ENCODE measurements at regions not wholly inside any gene's neighbourhood (a gene's known extent, or its start where the extent isn't known, plus 50 kb on each side); places are given as distances from the start of the nearest gene placed in this dataset.

DNA sequence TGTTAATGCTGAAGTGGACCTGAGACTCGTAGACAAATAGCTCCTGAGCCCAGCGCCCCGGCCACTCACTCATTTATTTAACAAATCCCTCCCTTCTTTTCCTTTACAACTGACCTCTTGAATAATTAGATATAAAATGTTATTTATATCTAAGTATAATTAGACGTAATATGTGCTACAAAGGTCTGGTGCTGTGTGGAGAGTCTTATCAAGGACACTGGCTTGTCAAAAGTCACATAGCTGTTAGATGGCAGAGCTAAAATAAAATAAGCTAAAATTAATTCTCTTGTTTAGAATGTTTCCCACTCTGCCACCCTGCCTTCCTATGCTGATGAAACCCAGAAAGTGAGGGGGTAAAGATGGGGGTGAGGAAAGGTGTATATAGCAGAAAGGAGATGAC is 73.0 kb upstream of the FAM216B start:
- Histone ChIP-seq H3K9me2 (no peaks in the 10 kb centered on the region), H3K4me1 (ENCODE audit: control insufficient read depth in 1 of 2, insufficient read depth in 2 of 2, low read depth in 1 of 2, low read length in 1 of 2) (no peaks in the 10 kb centered on the region), H3K9me3 (no peaks in the 10 kb centered on the region), H4K20me1 (ENCODE audit: insufficient read depth) (no peaks in the 10 kb centered on the region), H3K9ac (no peak overlapping the region), H3F3A (replicated peaks; ENCODE audit: insufficient read depth) (no peaks in the 10 kb centered on the region), H3K79me2 (ENCODE audit: insufficient read depth) (no peaks in the 10 kb centered on the region), H3K4me3 (ENCODE audit: low read depth in 2 of 2, low read length in 1 of 2) (no peak overlapping the region), H3K27me3 (ENCODE audit: insufficient read depth) (no peaks in the 10 kb centered on the region), H3K27ac (ENCODE audit: low read depth in 2 of 2, low read length in 1 of 2) (0 out of 4 replicates have a peak overlapping the region, but pooled peaks of 1 of the 2 experiments have one; percentile 14), H2AFZ (ENCODE audit: low read depth) (no peak overlapping the region), H3K4me2 (no peak overlapping the region), H3K36me3 (replicated peaks in 1 of 2; ENCODE audit: control insufficient read depth in 1 of 2, insufficient read depth in 2 of 2, low read length in 1 of 2) (no peaks in the 10 kb centered on the region)
- no peak for DNase-seq
- 82% methylated on average over 4 of the region's 4 CpGs for WGBS (ENCODE audit: low lambda C conversion rate)
- no peak for TF ChIP-seq MEF2A (IDR thresholded peaks at IDR 0.05; ENCODE audit: borderline replicate concordance, low read depth)
- TF ChIP-seq, protein P1, sequence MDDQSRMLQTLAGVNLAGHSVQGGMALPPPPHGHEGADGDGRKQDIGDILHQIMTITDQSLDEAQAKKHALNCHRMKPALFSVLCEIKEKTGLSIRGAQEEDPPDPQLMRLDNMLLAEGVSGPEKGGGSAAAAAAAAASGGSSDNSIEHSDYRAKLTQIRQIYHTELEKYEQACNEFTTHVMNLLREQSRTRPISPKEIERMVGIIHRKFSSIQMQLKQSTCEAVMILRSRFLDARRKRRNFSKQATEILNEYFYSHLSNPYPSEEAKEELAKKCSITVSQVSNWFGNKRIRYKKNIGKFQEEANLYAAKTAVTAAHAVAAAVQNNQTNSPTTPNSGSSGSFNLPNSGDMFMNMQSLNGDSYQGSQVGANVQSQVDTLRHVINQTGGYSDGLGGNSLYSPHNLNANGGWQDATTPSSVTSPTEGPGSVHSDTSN (IDR thresholded peaks at IDR 0.05): no peak
- TF ChIP-seq TAF1 (IDR thresholded peaks at IDR 0.05; ENCODE audit: borderline replicate concordance, low read depth, low read length): no peak
- no peak for TF ChIP-seq RFX5 (IDR thresholded peaks at IDR 0.05; ENCODE audit: low read length)
- TF ChIP-seq NFIC (IDR thresholded peaks at IDR 0.05; ENCODE audit: borderline replicate concordance): no peak
- no peak for TF ChIP-seq CTCF (IDR thresholded peaks at IDR 0.05)
- CTCF ChIA-PET: interaction anchor here (0.6 to 1.0 kb wide), 2 partner anchors 9 to 107 kb away, joined by 3 read pairs; no protein-coding TSS in a partner anchor
- POLR2A ChIA-PET: no interaction called here

- Histone ChIP-seq H3K27ac (ENCODE audit: low read depth in 2 of 2, low read length in 1 of 2) (no peak overlapping the region), H3K4me1 (ENCODE audit: control insufficient read depth in 1 of 2, insufficient read depth in 2 of 2, low read depth in 1 of 2, low read length in 1 of 2) (no peaks in the 10 kb centered on the region)
- DNase-seq: no peak
- TF ChIP-seq MXI1 (IDR thresholded peaks at IDR 0.05; ENCODE audit: low read depth, low read length): no peak
- TF ChIP-seq FOSL2 (IDR thresholded peaks at IDR 0.05; ENCODE audit: borderline replicate concordance, low read depth): no peak
- no peak for TF ChIP-seq TAF1 (IDR thresholded peaks at IDR 0.05; ENCODE audit: borderline replicate concordance, low read depth, low read length)
- TF ChIP-seq, protein P1 (IDR thresholded peaks at IDR 0.05): no peak
- no peak for TF ChIP-seq RAD21 (IDR thresholded peaks at IDR 0.05; ENCODE audit: low read length)
- TF ChIP-seq GATA2 (CRISPR knock-in tag; IDR thresholded peaks at IDR 0.05): no peak
- no peak for TF ChIP-seq RCOR1 (IDR thresholded peaks at IDR 0.05; ENCODE audit: low read length)
- no peak for TF ChIP-seq ELF1 (IDR thresholded peaks at IDR 0.05)
- TF ChIP-seq POLR2AphosphoS5 (IDR thresholded peaks at IDR 0.05; ENCODE audit: low read depth, low read length): no peak
- TF ChIP-seq, protein P2, sequence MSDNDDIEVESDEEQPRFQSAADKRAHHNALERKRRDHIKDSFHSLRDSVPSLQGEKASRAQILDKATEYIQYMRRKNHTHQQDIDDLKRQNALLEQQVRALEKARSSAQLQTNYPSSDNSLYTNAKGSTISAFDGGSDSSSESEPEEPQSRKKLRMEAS (IDR thresholded peaks at IDR 0.05; ENCODE audit: low read depth): no peak
- no peak for TF ChIP-seq REST (IDR thresholded peaks at IDR 0.05; ENCODE audit: low read depth, low read length)
- no peak for TF ChIP-seq CTCF (IDR thresholded peaks at IDR 0.05)
- no peak for TF ChIP-seq JUND (IDR thresholded peaks at IDR 0.05)
- no peak for TF ChIP-seq MEF2A (IDR thresholded peaks at IDR 0.05; ENCODE audit: borderline replicate concordance, low read depth)
- TF ChIP-seq NFIC (IDR thresholded peaks at IDR 0.05; ENCODE audit: borderline replicate concordance): no peak
- no peak for TF ChIP-seq TCF12 (IDR thresholded peaks at IDR 0.05)
- TF ChIP-seq TEAD4 (IDR thresholded peaks at IDR 0.05; ENCODE audit: borderline replicate concordance, insufficient read depth): no peak
These were observed 72.1 kb upstream of the FAM216B start for GRCh38 chr13:42709276-42709675.

More at GRCh38 chr13:42709276-42709675, 72.1 kb upstream of the FAM216B start:
- 76% methylated on average over 2 of the region's 2 CpGs for WGBS (ENCODE audit: low lambda C conversion rate)
- no peak overlapping the region for H3K4me2 ChIP-seq
- no peaks in the 10 kb centered on the region for H3K79me2 ChIP-seq (ENCODE audit: insufficient read depth)
- ChIA-PET CTCF (no interaction called here), POLR2A (no interaction called here)
- H3K27me3 ChIP-seq (ENCODE audit: insufficient read depth): no peaks in the 10 kb centered on the region
- no peaks in the 10 kb centered on the region for H3K36me3 ChIP-seq (replicated peaks in 1 of 2; ENCODE audit: control insufficient read depth in 1 of 2, insufficient read depth in 2 of 2, low read length in 1 of 2)
- no peaks in the 10 kb centered on the region for H3K9me2 ChIP-seq
- H3F3A ChIP-seq (replicated peaks; ENCODE audit: insufficient read depth): no peaks in the 10 kb centered on the region
- no peaks in the 10 kb centered on the region for H3K9me3 ChIP-seq
- no peak overlapping the region for H3K9ac ChIP-seq
- no peak overlapping the region for H3K4me3 ChIP-seq (ENCODE audit: low read depth in 2 of 2, low read length in 1 of 2)
- H4K20me1 ChIP-seq (ENCODE audit: insufficient read depth): no peaks in the 10 kb centered on the region
- no peak overlapping the region for H2AFZ ChIP-seq (ENCODE audit: low read depth)
